IPS-NIHi7 (cell line): ENCODE measurements at regions not wholly inside any gene's neighbourhood (a gene's known extent, or its start where the extent isn't known, plus 50 kb on each side); places are given as distances from the start of the nearest gene placed in this dataset.

Source experiments
- DNase-seq: peaks from one replicate; pipeline ENCODE4 v3.0.0; 2012; ENCODE audit warnings: mixed read lengths; ENCODE audit errors: extremely low spot score

DNA sequence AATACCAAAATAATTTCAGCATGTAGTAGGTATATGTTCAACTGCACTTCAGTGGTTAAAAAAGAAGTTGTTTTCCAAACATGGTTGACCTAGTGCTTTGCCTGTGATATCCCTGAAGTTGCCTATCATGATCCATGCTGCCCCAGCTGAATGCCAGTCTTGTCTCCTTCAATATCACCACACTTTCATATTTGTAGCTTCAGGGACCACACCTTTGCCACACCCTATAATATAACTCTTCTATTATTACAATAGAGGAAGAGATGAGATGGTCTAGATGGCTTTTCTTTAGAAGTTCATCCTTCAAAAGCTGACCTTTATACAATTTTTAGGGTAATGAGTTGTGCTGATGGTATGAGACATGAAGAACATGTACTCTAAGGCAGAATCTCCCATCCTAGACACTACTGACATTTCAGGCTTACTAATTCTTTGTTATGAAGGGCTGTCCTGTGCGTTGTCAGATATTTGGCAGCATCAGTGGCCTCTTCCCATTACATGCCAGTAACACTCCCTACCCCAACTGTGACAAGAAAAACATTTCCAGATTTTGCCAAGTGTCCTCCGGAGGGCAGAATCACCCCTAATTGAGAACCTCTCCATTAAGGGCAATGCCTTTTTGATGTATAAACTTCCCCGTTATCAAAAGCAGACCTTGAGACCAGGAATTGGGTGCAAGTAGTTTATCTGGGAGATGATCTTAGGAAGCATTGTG lies 76.2 kb upstream of the PLCL2 start:
- no peak for DNase-seq

DNA sequence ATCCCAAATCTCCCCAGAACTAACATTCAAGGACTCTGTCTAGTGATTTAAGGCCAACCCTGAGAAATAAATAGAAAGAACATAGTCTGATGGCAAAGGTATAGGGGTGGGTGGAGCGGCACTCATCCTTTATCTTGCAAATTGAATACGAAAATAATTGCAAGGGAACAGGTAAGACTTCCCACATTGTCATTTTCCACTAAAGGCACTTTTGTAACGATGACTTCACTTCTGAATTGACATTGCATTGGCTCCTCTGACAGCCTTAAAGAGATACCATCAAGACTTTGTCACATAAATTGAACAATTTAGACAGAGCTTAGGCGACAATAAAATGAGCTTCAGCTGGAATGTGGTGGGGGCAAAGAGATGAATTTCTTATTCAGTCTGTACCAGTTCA lies 75.3 kb upstream of the PLCL2 start:
- no peak for DNase-seq

DNA sequence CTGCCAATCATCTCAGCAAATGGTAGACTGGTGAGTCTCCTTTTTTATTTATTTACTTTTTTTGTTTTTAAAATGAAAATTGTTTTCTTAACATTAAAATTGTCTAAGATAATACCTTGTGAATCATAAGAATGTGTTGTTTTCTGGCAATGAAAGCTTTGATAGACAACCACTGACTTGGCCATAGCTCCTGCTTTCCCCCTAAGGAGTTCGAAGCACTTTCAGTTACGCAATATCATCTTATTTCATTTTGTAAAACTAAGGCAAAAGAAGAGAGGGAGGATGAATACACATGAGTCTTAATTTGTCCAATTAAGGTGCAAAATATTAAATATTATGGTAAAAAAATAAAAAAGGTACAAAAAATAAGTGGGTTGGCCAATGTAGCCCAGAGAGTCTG lies 74.8 kb upstream of the PLCL2 start:
- DNase-seq, result no peak

DNA sequence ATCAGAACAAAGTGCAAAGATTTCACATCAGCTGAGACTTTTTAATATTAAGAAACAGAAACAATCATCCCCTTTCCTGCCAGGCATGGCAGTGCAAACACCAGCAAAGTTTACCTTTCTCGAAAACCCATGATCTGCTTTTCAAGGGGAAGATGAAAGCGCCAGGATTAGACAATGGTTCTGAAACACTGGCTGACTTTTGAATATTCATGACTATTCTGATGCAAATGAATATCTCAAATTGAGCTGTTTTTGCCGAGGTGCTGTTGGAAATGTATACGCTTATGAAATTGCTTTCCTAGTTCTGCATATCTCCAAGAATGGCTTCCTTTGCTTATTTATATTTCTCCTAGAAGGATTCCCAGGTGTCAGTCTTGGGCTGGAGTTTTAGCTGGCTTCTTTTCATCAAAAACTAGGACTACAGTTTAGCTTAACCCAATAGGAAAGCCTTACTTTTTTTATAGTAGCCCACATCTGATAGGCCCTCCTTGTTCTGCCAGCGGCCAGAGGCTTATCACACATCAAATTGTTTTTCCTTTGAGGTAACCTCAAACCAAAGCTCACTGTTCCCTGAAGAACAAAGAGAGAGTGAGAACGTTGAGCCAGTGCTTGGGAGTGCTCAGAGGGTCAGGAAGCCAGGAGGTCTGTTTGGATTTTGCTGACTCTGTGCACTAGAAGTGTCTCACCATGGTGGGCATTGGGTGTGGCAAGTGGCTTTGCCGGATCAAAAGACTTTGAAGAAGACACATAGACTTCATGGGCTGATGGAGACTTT lies 74.0 kb upstream of the PLCL2 start:
- DNase-seq, result no peak

DNA sequence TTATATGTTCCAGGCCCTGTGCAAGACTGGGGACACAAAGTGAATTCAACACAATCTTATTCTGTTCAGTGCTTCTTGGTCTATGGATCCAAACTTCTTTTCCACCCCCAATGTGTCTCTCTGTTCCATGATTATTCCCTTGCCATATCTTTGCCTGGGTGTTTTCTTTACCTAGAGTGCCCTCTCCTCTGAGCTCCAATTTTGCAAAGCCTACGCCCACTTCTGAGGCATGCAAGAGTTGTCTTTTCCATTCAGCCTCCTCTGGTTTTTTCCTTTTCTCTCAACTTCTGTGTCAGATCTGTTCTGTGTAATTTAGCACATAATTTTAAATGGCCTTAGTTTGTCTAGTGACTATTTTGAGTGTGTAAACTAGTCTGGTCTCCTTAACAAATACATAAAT lies 72.8 kb upstream of the PLCL2 start:
- no peak for DNase-seq

DNA sequence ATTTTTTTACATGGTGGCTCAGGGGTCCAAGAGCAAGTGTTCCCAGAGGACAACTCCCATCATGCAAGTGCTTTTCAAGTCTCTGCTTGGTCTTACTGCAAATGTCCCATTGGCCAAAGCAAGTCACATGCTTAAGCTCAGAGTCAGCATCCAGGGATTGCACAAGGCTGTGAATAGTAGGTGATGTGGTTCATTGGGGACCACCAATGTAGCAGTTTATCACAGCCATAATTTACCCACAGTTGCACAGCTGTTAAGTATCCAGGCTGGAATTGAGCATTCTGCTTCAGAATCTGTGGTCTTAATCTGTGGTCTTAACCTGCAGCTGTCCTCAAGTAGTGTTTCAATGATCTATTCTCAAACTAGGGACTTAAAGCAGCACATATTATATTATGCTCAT lies 71.4 kb upstream of the PLCL2 start:
- DNase-seq, result no peak

DNA sequence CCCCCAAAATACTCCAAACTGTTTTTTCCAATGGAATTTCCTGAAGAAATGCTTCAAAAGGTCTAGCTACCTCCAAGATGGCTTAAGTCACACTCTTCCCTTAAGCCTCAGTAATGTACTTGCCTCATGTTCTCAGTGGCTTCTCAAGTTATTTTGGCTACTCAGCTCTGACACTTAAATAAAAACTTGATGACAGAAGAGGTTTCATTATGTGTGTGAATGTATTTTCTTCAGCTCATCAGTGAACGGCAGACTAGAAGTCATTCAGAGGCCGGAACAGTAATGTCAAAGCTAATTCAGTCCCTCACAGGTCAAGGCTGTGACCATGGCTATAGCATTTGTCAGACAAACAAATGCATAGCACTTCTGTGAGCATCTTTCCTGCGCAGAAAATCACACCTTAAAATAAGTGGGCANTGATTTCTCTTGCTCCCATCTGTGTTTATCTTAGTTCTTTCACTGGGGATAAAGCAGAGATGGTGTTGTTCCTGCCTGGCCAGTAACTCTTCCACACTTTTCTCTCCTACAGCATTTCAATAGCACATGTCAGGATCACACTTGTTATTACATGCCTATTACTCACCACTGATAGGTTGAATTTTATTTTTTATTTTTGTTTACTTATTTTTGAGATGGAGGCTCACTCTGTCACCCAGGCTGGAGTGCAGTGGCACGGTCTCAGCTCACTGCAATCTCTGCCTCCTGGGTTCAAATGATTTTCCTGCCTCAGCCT lies 68.5 kb upstream of the PLCL2 start:
- DNase-seq, result no peak

DNA sequence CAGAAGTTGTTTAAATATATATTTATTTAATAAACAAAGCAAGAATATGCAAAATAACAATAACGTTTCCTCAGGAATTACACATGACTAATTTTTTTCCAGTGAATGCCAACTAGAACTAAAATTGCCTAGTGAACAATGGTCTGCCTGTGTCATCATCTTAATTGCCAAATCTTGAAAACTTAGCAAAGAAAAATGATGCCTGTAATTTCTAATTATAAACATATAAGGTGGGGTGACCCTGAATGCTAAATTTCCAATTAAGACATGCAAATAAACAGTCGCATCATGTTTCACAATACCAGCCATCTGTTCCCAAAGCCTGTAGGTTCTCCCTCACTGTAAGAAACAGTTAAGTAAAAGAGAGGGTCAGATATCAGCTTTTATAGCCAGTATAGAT lies 67.6 kb upstream of the PLCL2 start:
- no peak for DNase-seq

DNA sequence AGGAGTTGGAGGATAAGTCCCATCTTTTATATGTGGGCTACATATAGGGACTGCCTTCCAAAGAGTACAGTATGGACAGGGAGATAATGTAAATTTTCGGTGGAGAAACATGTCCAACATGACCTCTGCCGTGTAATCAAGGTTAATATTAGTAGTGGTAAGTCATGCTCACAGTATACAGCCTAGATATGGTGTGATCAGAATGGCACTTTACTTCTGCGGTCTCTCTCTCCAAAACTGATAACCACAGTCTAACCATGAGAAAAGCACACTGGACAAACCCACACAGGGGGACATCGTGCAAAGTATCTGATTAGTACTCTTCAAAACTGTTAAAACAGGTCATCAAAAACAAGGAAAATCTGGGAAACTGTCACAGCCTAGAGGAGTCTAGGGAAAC lies 66.6 kb upstream of the PLCL2 start:
- DNase-seq, result no peak

DNA sequence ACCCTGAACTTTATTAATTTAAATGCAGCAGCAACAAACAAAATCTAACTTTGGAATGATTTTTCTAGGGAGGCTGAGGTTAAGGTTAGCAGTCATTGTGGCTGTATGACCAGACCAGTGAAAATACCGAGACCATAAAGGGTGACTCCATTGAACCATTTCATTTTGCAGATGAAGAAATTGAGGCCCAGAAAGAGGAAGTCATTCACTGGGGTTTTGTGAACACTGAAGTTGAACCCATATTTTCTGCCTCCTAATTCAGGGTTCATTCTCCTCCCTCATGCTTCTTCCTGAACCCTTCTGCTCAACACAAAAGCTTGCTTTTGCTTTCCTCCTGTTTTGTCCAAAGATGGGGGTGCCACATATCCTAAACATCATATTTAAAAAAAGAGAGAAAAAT lies 65.8 kb upstream of the PLCL2 start:
- no peak for DNase-seq

DNA sequence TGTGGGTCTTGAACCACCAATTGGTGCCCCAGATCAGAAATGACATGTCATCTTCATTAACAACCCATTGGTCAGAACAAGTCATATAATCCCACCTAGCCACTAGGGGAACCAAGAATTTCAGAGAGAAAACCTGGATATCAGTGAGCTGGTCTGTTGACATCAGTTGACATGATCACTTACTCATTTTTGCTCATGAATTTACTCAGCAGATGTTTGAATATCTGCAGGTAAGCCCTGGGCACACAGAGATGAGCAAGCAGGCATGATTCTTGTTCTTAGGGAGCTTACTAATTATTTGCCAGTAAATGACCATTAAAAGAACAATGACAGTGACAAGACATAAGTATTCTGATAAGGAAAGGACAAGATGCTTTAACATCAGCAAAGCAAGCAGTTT lies 64.3 kb upstream of the PLCL2 start:
- DNase-seq, result no peak

DNA sequence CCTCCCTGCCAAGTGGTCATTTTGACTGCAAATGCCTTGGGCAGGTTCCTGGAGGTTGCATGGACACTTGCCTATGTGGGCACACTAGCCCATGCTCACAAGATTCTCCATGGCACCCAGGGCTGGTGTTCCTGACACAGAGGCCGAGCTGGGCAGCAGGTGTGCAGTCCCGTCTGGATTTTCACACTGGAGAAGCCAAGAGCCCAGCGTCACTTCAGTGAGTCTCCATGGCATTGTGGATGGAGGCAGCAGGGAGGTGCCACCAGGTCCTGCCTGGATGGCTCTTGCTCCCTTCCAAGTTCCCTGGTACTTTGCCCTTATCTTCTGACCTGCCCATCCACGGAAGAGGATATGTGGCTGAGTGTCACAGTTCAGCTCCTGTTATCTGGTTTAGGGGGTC lies 63.7 kb upstream of the PLCL2 start:
- DNase-seq, result no peak

DNA sequence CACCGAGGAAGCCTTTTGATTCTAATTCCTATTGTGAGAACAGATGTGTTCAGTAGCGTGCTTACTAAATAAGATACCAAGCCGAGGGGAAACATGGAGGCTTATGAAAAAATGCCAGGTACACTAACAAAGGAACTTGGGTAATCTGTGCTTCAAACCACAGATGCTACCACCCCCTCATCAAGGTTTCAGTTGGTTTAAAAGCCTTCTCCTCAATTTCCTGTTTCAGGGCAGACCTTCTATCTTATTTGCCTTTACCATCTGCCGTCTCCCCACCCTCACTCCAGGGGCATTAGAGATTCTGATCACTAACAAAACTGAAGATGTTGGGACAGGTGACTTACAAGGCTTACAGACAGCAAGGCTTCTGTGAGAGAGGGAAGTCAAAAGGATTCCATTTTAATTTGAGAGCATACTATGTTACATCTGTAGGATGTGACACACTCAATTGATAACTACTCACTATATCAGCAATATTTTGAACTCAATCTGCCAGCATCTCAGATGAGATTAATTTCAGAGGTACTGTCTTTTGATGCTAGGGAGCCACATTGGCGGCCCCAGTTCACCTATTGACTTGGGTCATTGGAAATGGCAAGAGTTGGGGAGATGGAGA lies 60.6 kb upstream of the PLCL2 start:
- DNase-seq, result no peak

DNA sequence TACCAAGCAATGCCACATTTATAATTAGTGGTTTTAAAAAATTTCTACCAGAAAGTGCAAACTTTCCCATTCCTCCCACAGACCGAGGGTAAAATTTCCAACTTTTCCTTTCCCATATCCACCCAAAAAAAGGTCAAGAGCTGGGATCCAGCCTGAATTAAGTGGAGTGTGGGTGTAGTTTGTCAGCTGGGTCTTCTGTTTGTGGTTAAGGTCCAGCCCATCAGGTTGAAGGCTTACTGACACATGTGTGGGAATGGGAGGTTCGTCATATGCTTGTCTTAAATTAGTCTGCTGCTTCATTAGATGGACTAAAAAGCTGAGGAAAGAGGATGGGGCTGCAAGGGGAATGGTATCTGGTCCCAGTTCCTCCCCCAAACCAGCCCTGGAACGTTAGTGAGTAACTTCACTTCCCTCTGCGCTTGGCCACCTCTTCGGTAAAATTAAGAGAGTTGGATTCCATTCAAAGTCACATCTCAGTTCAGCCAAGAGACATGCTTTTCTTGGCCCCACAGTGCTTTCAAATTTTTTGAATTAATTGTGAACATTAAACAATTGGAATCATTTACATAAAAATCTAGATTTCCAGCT lies 59.0 kb upstream of the PLCL2 start:
- DNase-seq, result no peak

DNA sequence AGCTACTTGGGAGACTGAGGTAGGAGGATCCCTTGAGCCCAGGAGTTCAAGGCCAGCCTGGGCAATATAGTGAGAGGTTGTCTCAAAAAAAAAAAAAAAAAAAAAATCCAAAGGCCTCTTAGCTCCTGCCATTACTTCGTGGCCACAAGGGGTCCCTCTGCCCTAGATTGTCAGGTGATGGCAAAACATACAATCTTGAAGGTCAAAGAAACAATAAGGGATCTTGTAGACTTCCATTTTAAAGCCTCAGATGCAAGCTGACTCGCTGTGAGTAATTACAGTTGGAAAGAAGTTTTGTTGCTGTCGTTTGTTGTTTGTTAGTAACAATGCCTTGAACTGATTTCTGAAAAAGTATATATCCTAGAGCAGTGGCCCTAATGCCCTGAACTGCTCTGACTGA lies 55.9 kb upstream of the PLCL2 start:
- peak; percentile 68 for DNase-seq

DNA sequence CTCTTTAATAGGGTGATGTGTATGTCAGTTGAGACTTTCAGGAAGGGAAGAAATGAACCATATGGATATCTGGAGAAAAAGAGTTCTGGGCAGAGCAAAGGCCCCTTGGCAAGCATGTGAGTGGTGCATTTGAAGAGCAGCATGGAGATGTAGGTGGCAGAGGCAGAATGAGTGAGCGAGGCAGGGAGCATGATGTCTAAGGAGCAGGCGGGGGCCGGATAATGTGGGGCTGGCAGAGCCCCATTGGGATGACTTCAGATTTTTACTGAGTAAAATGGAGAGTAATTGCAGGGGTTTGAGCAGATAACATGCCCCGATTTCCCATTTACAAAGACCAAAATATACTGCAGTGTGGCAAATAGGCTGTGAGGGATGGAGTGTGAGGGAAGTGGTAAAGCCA lies 52.9 kb upstream of the PLCL2 start:
- DNase-seq, result no peak

DNA sequence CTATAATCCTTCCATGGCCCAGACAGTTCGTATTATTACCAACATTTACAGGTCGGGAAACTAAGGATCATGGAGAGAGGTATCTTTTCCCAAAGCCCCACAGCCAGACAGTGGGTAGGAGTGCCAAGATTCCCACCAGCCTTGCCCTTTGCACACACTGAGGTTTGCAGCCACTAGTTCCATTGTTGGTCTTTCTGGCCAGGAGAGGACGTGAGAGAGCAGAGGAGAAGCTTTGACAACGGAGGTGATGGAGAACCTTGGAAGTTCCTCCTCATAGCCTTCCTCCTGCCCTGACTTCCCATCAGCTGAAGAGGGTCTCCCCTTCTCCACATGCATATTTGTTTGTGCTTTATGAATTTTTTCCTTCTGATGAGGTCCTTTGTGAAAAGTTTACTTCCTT lies 50.5 kb upstream of the PLCL2 start:
- DNase-seq, result no peak

DNA sequence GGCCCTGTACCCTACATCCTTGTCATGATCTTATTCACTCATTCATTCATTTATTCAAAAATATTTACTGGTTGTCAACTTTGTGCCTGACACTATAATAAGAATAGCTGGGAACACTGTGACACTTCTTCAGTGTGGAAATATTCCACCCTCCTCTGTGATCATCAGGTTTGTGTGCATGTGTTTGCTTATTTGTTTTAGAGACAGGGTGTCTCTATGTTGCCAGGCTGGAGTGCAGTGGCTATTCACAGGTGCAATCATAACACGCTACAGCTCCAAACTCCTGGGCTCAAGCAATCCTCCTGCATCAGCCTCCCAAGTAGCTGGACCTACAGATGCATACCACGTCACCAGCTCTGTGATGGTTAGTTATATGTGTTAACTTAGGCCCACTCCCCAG lies 50.0 kb upstream of the PLCL2 start:
- DNase-seq, result no peak
